ENCODE measurements at regions not wholly inside any gene's neighbourhood (a gene's known extent, or its start where the extent isn't known, plus 50 kb on each side); places are given as distances from the start of the nearest gene placed in this dataset.

DNA sequence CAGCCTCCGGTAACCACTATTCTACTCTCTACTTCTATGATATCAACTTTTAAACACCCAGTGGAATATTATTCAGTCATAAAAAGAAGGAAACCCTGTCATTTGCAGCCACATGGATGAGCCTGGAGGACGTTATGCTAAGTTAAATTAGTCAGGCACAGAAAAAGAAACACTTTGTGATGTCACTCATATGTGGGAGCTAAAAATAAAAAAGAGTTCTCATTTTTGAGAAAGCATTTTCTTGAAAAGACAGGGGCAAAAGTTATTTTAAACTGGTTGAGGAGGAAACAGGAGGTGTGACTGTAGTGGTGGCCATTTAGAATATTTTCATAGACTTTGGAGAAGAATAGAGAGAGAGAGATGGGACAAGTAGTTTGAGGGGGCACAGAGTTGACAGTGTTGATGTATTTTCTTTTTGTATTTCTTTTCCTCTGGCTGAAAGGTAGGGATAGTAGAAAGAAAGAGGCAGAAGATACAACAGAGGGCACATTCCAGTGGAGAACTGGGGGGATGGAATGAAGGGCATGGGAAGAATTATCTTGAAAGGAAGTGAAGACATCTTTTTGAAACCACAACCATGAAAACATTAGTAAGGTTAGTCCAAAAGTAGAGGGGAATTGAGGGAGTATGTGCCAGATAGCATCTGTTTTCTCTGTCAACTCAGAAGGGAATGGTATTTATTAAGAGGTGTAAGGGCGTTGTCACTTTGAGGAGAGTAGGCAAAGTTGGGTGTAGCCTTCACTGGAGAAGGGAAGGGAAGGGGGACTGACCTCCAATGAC, 181.3 kb upstream of the GMDS start:
- Histone ChIP-seq H3K9ac (ENCODE audit: low read length in 5 of 5) (no peak overlapping the region), H3K9me3 (ENCODE audit: control insufficient read depth in 5 of 5, low read length in 5 of 5) (no peaks in the 10 kb centered on the region), H3K27ac (ENCODE audit: low read depth, low read length) (no peak overlapping the region), H3K27me3 (ENCODE audit: control insufficient read depth in 5 of 5, insufficient read depth in 4 of 5, low read length in 5 of 5) (no peaks in the 10 kb centered on the region), H3K4me3 (ENCODE audit: low read depth in 1 of 5, low read length in 5 of 5) (no peak overlapping the region), H3K4me1 (ENCODE audit: control insufficient read depth in 5 of 5, insufficient read depth in 5 of 5, low read length in 5 of 5) (no peaks in the 10 kb centered on the region), H3K36me3 (ENCODE audit: control insufficient read depth in 5 of 5, insufficient read depth in 5 of 5, low read length in 5 of 5) (peaks cover 0 to 5% (median 0%) of the 10 kb centered on the region in 5 donors)

- H3K27me3 ChIP-seq (ENCODE audit: control insufficient read depth in 5 of 5, insufficient read depth in 4 of 5, low read length in 5 of 5): no peaks in the 10 kb centered on the region
- no peak overlapping the region for H3K9ac ChIP-seq (ENCODE audit: low read length in 5 of 5)
- peaks cover 0 to 2% (median 0%) of the 10 kb centered on the region in 5 donors for H3K9me3 ChIP-seq (ENCODE audit: control insufficient read depth in 5 of 5, low read length in 5 of 5)
Observed at GRCh38 chr6:2416128-2416712, 170.8 kb upstream of the GMDS start.

GRCh38 chr6:2414885-2415547, 169.6 kb upstream of the GMDS start:
- Histone ChIP-seq H3K36me3 (ENCODE audit: control insufficient read depth in 5 of 5, insufficient read depth in 5 of 5, low read length in 5 of 5) (peaks cover 0 to 12% (median 0%) of the 10 kb centered on the region in 5 donors), H3K4me3 (ENCODE audit: low read depth in 1 of 5, low read length in 5 of 5) (no peak overlapping the region), H3K27ac (ENCODE audit: low read depth, low read length) (no peak overlapping the region), H3K9ac (ENCODE audit: low read length in 5 of 5) (no peak overlapping the region), H3K9me3 (ENCODE audit: control insufficient read depth in 5 of 5, low read length in 5 of 5) (peaks cover 0 to 2% (median 0%) of the 10 kb centered on the region in 5 donors), H3K27me3 (ENCODE audit: control insufficient read depth in 5 of 5, insufficient read depth in 4 of 5, low read length in 5 of 5) (no peaks in the 10 kb centered on the region), H3K4me1 (ENCODE audit: control insufficient read depth in 5 of 5, insufficient read depth in 5 of 5, low read length in 5 of 5) (no peaks in the 10 kb centered on the region)

More at GRCh38 chr6:2416128-2416712, 170.8 kb upstream of the GMDS start:
- Histone ChIP-seq H3K27ac (ENCODE audit: low read depth, low read length) (no peak overlapping the region), H3K36me3 (ENCODE audit: control insufficient read depth in 5 of 5, insufficient read depth in 5 of 5, low read length in 5 of 5) (peaks cover 0 to 12% (median 0%) of the 10 kb centered on the region in 5 donors), H3K4me3 (ENCODE audit: low read depth in 1 of 5, low read length in 5 of 5) (no peak overlapping the region), H3K4me1 (ENCODE audit: control insufficient read depth in 5 of 5, insufficient read depth in 5 of 5, low read length in 5 of 5) (no peaks in the 10 kb centered on the region)

DNA sequence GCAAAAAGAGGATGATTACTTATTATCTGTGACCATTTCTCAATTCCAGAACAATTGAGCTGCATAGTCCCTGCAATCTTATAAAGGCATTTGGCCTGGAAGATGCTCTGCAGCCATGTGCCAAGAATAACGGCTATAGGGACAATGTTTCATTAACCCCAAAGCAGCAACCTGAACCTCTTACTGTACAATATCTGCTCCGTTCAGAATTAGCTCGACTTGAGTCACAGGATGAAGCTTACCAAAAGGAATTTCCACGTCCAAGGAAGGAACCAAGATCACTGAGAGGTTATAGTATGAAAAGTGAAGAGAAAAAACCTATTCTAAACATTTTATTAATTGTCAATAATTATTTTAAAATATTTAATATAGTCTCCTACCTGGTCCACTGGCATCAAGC, 167.3 kb upstream of the GMDS start:
- no peaks in the 10 kb centered on the region for H3K4me1 ChIP-seq (ENCODE audit: control insufficient read depth in 5 of 5, insufficient read depth in 5 of 5, low read length in 5 of 5)
- no peak overlapping the region for H3K4me3 ChIP-seq (ENCODE audit: low read depth in 1 of 5, low read length in 5 of 5)
- no peak overlapping the region for H3K27ac ChIP-seq (ENCODE audit: low read depth, low read length)
- no peaks in the 10 kb centered on the region for H3K27me3 ChIP-seq (ENCODE audit: control insufficient read depth in 5 of 5, insufficient read depth in 4 of 5, low read length in 5 of 5)
- H3K9me3 ChIP-seq (ENCODE audit: control insufficient read depth in 5 of 5, low read length in 5 of 5): peaks cover 0 to 2% (median 0%) of the 10 kb centered on the region in 5 donors
- H3K9ac ChIP-seq (ENCODE audit: low read length in 5 of 5): no peak overlapping the region
- H3K36me3 ChIP-seq (ENCODE audit: control insufficient read depth in 5 of 5, insufficient read depth in 5 of 5, low read length in 5 of 5): peaks cover 0 to 12% (median 0%) of the 10 kb centered on the region in 5 donors

GRCh38 chr6:2410656-2411380, 165.4 kb upstream of the GMDS start:
- Histone ChIP-seq H3K27ac (ENCODE audit: low read depth, low read length) (no peak overlapping the region), H3K27me3 (ENCODE audit: control insufficient read depth in 5 of 5, insufficient read depth in 4 of 5, low read length in 5 of 5) (no peaks in the 10 kb centered on the region), H3K4me3 (ENCODE audit: low read depth in 1 of 5, low read length in 5 of 5) (no peak overlapping the region), H3K4me1 (ENCODE audit: control insufficient read depth in 5 of 5, insufficient read depth in 5 of 5, low read length in 5 of 5) (no peaks in the 10 kb centered on the region), H3K36me3 (ENCODE audit: control insufficient read depth in 5 of 5, insufficient read depth in 5 of 5, low read length in 5 of 5) (peaks cover 0 to 12% (median 0%) of the 10 kb centered on the region in 5 donors), H3K9ac (ENCODE audit: low read length in 5 of 5) (no peak overlapping the region), H3K9me3 (ENCODE audit: control insufficient read depth in 5 of 5, low read length in 5 of 5) (peaks cover 0 to 2% (median 0%) of the 10 kb centered on the region in 5 donors)

DNA sequence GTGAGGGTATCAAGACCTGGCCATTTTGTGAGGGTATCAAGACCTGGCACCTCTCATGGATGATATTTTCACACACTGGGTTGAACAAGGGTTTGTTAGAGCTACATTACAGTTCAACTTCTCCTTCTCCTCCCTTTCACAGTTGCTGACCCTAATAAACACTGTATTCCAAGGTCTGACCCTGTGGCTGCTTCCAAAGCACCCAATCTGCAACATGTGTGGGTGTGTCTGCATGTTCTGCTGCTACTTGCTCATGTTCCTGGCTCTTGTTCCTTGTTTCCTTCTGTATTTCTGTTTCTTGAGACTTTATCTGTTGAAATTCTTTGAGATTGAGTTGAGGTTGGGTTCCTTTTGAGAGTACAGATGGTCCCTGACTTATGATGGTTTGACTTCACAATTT, 162.1 kb upstream of the GMDS start:
- no peaks in the 10 kb centered on the region for H3K9me3 ChIP-seq (ENCODE audit: control insufficient read depth in 5 of 5, low read length in 5 of 5)
- no peak overlapping the region for H3K4me3 ChIP-seq (ENCODE audit: low read depth in 1 of 5, low read length in 5 of 5)
- H3K36me3 ChIP-seq (ENCODE audit: control insufficient read depth in 5 of 5, insufficient read depth in 5 of 5, low read length in 5 of 5): peaks cover 0 to under 1% (median 0%) of the 10 kb centered on the region in 5 donors
- no peak overlapping the region for H3K27ac ChIP-seq (ENCODE audit: low read depth, low read length)
- no peaks in the 10 kb centered on the region for H3K4me1 ChIP-seq (ENCODE audit: control insufficient read depth in 5 of 5, insufficient read depth in 5 of 5, low read length in 5 of 5)
- no peak overlapping the region for H3K9ac ChIP-seq (ENCODE audit: low read length in 5 of 5)
- H3K27me3 ChIP-seq (ENCODE audit: control insufficient read depth in 5 of 5, insufficient read depth in 4 of 5, low read length in 5 of 5): no peaks in the 10 kb centered on the region

GRCh38 chr6:2404211-2404929, 159.0 kb upstream of the GMDS start:
- Histone ChIP-seq H3K9me3 (ENCODE audit: control insufficient read depth in 5 of 5, low read length in 5 of 5) (peaks cover 0 to 3% (median 3%) of the 10 kb centered on the region in 5 donors), H3K9ac (ENCODE audit: low read length in 5 of 5) (no peak overlapping the region), H3K36me3 (ENCODE audit: control insufficient read depth in 5 of 5, insufficient read depth in 5 of 5, low read length in 5 of 5) (peaks cover 0 to 6% (median 2%) of the 10 kb centered on the region in 5 donors), H3K4me1 (ENCODE audit: control insufficient read depth in 5 of 5, insufficient read depth in 5 of 5, low read length in 5 of 5) (no peaks in the 10 kb centered on the region), H3K4me3 (ENCODE audit: low read depth in 1 of 5, low read length in 5 of 5) (no peak overlapping the region), H3K27ac (ENCODE audit: low read depth, low read length) (no peak overlapping the region), H3K27me3 (ENCODE audit: control insufficient read depth in 5 of 5, insufficient read depth in 4 of 5, low read length in 5 of 5) (no peaks in the 10 kb centered on the region)

DNA sequence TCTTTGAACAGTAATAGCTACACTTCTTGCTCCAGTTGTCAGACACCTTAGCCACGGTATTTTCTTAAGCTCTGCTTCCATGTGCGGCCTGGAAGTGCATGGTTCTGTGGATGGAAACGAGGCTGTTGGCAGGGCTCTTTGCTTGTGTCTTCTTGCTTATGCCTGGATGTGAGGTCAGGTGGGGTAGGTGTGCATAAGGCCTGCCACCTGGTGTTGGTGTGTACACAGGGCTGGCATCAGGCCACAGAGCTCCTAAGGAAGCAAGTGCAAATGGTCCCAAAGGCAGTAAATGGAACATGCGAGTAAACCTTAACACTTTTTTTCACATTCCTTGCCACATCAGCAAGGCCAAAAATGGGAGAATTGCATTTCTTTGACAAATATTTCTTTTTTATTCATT, 158.1 kb upstream of the GMDS start:
- Histone ChIP-seq H3K27ac (ENCODE audit: low read depth, low read length) (no peak overlapping the region), H3K9ac (ENCODE audit: low read length in 5 of 5) (no peak overlapping the region), H3K27me3 (ENCODE audit: control insufficient read depth in 5 of 5, insufficient read depth in 4 of 5, low read length in 5 of 5) (no peaks in the 10 kb centered on the region), H3K4me1 (ENCODE audit: control insufficient read depth in 5 of 5, insufficient read depth in 5 of 5, low read length in 5 of 5) (no peaks in the 10 kb centered on the region), H3K9me3 (ENCODE audit: control insufficient read depth in 5 of 5, low read length in 5 of 5) (peaks cover 0 to 3% (median 3%) of the 10 kb centered on the region in 5 donors), H3K36me3 (ENCODE audit: control insufficient read depth in 5 of 5, insufficient read depth in 5 of 5, low read length in 5 of 5) (peaks cover 3 to 7% (median 5%) of the 10 kb centered on the region in 5 donors), H3K4me3 (ENCODE audit: low read depth in 1 of 5, low read length in 5 of 5) (no peak overlapping the region)

GRCh38 chr6:2396846-2397630, 151.6 kb upstream of the GMDS start:
- H3K9me3 ChIP-seq (ENCODE audit: control insufficient read depth in 5 of 5, low read length in 5 of 5): peaks cover 0 to 3% (median 3%) of the 10 kb centered on the region in 5 donors
- H3K9ac ChIP-seq (ENCODE audit: low read length in 5 of 5): no peak overlapping the region
- H3K4me3 ChIP-seq (ENCODE audit: low read depth in 1 of 5, low read length in 5 of 5): peak overlapping the region in 1 of 5 donors; percentile 20
- H3K27me3 ChIP-seq (ENCODE audit: control insufficient read depth in 5 of 5, insufficient read depth in 4 of 5, low read length in 5 of 5): no peaks in the 10 kb centered on the region
- peaks cover 0 to 12% (median 0%) of the 10 kb centered on the region in 5 donors for H3K4me1 ChIP-seq (ENCODE audit: control insufficient read depth in 5 of 5, insufficient read depth in 5 of 5, low read length in 5 of 5)
- H3K27ac ChIP-seq (ENCODE audit: low read depth, low read length): no peak overlapping the region
- peaks cover 3 to 10% (median 7%) of the 10 kb centered on the region in 5 donors for H3K36me3 ChIP-seq (ENCODE audit: control insufficient read depth in 5 of 5, insufficient read depth in 5 of 5, low read length in 5 of 5)

Measured in subcutaneous abdominal adipose tissue (tissue), 5 donors.